ENCODE measurements at regions not wholly inside any gene's neighbourhood (a gene's known extent, or its start where the extent isn't known, plus 50 kb on each side); places are given as distances from the start of the nearest gene placed in this dataset.

DNA sequence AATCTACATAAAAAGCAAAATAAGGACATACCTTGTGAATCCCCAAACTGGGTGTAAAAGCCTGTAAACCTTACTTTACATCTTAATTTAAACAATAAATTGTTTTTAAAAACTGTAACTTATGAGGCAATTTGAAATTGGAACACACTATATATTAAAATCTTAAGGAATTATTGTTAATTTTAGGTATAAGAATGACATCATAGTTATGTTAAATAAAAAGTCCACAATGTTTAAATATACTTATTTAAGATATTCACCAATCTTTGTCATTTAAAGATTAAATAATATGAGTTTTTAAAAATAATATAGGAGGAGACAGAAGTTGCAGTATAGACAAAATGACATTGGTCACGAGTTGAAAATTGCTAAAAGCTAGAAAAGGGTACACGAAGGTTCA is 621.9 kb upstream of the POU3F2 start:
- TF ChIP-seq EZH2 (IDR thresholded peaks at IDR 0.05; ENCODE audit: borderline replicate concordance, insufficient read depth, low read depth, low read length, poor library complexity, severe bottlenecking) = no peak
- TF ChIP-seq, protein P1, sequence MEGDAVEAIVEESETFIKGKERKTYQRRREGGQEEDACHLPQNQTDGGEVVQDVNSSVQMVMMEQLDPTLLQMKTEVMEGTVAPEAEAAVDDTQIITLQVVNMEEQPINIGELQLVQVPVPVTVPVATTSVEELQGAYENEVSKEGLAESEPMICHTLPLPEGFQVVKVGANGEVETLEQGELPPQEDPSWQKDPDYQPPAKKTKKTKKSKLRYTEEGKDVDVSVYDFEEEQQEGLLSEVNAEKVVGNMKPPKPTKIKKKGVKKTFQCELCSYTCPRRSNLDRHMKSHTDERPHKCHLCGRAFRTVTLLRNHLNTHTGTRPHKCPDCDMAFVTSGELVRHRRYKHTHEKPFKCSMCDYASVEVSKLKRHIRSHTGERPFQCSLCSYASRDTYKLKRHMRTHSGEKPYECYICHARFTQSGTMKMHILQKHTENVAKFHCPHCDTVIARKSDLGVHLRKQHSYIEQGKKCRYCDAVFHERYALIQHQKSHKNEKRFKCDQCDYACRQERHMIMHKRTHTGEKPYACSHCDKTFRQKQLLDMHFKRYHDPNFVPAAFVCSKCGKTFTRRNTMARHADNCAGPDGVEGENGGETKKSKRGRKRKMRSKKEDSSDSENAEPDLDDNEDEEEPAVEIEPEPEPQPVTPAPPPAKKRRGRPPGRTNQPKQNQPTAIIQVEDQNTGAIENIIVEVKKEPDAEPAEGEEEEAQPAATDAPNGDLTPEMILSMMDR (IDR thresholded peaks at IDR 0.05) = no peak

Measured in B cell (primary cell).